MG63 (cell line): ENCODE measurements at regions not wholly inside any gene's neighbourhood (a gene's known extent, or its start where the extent isn't known, plus 50 kb on each side); places are given as distances from the start of the nearest gene placed in this dataset.
A peak's percentile ranks its signal among the peaks of the same experiment; 100 is the strongest.

Experiments used
- DNase-seq: peaks from one replicate; pipeline ENCODE4 v3.0.0-alpha.2; 2020
- H3K27me3 ChIP-seq: fragments of 250-450 bp; sonication (Bioruptor Pico); 2 replicates; pipeline ENCODE4 v1.5.1; 2020; ENCODE audit warnings: mild to moderate bottlenecking, moderate library complexity
- H3K36me3 ChIP-seq: fragments of 250-450 bp; sonication (Bioruptor Pico); 2 replicates; pipeline ENCODE4 v1.5.1; 2020; ENCODE audit warnings: mild to moderate bottlenecking, moderate library complexity
- H3K4me3 ChIP-seq: fragments of 250-450 bp; sonication (Bioruptor Pico); 2 replicates; pipeline ENCODE4 v1.5.1; 2020; ENCODE audit warnings: mild to moderate bottlenecking, moderate library complexity
- H3K9me3 ChIP-seq: fragments of 250-450 bp; sonication (Bioruptor Pico); 2 replicates; pipeline ENCODE4 v1.5.1; 2020; ENCODE audit warnings: mild to moderate bottlenecking, moderate library complexity

DNA sequence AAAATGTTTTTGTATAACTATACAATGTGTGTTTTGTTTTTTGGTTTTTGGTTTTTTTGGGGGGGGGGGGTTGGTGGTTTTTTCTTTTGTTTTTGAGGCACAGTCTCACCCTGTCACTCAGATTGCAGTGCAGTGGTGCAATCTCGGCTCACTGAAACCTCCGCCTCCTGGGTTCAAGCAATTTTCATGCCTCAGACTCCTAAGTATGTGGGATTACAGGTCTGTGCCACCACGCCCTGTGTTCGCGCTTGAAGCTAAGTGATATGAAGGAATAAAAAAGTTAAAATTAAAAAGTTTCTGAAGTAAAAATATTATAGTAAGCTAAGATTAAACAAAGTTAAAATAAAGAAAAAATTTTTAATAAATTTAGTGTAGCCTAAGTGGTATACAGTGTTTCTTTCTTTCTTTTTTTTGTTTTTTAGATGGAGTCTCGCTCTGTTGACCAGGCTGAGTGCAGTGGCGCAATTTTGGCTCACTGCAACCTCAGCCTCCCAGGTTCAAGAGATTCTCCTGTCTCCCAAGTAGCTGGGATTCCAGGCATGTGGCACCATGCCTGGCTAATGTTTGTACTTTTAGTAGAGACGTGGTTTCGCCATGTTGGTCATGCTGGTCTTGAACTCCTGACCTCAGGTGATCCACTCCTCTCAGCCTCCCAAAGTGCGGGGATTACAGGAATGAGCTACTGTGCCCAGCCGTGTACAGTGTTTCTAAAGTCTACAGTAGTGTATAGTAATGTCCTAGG, 53.9 kb upstream of the TEX55 start:
- Histone ChIP-seq H3K9me3 (no peaks in the 10 kb centered on the region), H3K36me3 (no peaks in the 10 kb centered on the region), H3K4me3 (no peak overlapping the region), H3K27me3 (peaks cover 2% of the 10 kb centered on the region; the same call in 1 of the 2 replicates)
- no peak for DNase-seq

DNA sequence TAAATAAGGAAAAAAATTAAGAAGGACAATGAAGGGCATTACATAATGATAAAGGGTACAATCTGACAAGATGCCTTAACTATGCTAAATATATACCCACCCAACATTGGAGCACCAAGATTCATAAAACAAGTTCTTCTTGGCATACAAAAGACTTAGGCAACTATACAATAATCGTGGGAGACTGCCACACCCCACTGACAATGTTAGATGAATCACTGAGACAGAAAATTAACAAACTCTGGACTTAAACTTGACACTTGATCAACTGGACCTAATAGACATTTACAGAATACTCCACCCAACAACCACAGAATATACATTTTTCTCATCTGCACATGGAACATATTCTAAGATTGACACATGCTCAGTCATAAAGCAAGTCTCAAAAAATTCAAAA, 53.2 kb upstream of the IGSF11 start:
- no peak for DNase-seq
- Histone ChIP-seq H3K4me3 (no peak overlapping the region), H3K27me3 (peaks cover 2% of the 10 kb centered on the region; the same call in 1 of the 2 replicates), H3K36me3 (no peaks in the 10 kb centered on the region), H3K9me3 (no peaks in the 10 kb centered on the region)

DNA sequence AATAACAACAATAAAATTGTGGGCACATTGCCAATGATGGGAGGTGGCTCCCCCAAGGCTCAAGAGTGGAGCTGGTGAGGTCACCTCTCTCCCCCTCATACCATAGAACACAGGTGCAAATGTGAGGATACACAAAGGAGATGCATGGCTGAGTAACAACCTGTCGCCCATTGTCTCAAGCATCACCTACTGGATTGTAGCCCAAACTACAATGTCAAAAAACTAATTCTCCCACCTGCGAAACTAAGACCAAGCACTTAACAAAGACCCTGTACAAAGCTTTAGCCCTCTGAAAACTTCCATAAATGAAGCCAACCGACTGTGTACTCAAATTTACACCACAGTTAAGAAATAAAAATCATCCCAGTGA, 50.4 kb upstream of the IGSF11 start:
- no peak for DNase-seq
- peaks cover 2% of the 10 kb centered on the region; the same call in 1 of the 2 replicates for H3K27me3 ChIP-seq
- no peaks in the 10 kb centered on the region for H3K9me3 ChIP-seq
- H3K4me3 ChIP-seq = no peak overlapping the region
- H3K36me3 ChIP-seq = no peaks in the 10 kb centered on the region

DNA sequence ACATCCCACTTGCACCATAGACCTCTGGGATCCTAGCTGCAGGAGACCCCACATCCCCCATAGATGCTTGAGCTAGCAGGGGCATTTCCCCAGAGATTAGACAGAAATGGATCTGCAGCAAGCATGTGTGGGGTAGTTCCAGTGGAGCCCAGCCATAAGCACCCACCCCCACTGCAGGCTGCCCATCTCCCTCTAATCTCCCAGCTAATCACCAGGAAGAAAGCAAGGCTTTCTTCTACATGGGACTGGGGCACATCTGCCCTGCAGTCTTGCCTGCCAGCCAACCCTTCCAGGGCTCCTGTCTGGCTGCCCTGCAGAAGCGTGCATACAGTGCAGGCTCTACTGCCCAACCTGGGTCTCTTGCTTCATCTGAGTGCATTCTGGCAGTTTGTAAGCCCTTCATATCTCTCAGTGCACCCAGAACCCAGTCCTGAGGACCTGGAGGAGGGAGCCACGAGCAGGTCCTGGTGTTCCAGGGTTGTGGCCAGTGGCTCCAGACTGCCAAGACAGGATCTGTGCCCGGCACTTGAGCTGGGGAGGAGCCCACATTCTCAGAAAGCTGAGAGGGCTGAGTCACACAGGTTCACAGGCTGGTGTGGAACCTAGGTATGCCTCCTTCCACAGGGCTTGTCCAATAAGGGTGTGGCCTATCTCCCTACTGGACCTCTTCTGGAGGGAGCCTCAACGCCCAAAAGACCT, 49.9 kb upstream of the IGSF11 start:
- peak; percentile 43 for DNase-seq

More for the DNA sequence above, 49.9 kb upstream of the IGSF11 start:
- Histone ChIP-seq H3K27me3 (peaks cover 2% of the 10 kb centered on the region; the same call in 1 of the 2 replicates), H3K36me3 (no peaks in the 10 kb centered on the region), H3K9me3 (no peaks in the 10 kb centered on the region), H3K4me3 (no peak overlapping the region)
